GM12872 (cell line): ENCODE measurements at regions not wholly inside any gene's neighbourhood (a gene's known extent, or its start where the extent isn't known, plus 50 kb on each side); places are given as distances from the start of the nearest gene placed in this dataset.

ENCODE experiments used
- CTCF ChIP-seq: IDR thresholded peaks from 3 replicates; pipeline ENCODE4 v1.5.1; 2011; ENCODE audit warnings: low read depth, mild to moderate bottlenecking, low read length, moderate library complexity; ENCODE audit not compliant: insufficient read depth

DNA sequence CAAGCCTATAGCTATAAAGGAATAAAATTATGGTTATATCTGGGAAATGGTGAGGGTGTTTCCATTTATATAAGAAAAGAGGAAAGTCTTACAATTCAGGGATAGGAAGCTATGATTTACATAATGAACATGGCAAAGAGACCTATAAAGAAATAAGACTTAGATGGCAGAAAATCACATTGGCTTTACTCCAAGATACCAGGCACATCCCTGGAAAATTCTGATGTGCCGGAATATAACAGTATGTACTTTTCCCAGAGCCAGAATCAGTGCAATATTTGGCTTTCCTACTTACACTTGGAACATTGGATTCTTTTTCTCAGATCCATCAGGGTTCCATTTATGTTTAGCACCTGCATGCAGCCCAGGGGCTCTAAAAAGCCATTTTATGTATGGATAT, 357.8 kb downstream of the CETN3 start:
- TF ChIP-seq CTCF = no peak

- no peak for TF ChIP-seq CTCF
Measured at GRCh38 chr5:90050103-90050502, 359.5 kb downstream of the CETN3 start.

DNA sequence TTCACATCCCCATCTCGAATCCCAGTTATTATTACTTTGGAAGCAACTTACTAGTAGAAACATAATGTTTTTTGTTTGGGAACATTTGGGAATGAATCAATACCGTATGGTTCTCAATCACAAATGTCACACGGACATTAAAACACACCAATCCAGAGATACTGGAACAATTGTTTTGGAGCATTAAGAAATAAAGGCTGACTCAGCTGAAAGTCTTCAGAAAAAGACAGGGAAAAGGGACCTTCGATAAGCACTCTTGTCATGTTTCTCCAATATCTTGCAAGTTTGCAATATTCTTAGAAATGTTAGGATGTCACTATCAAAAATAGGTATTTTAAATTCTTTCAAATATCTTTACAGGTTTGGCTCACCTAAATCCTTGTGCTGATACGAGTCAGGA, 362.4 kb downstream of the CETN3 start:
- TF ChIP-seq CTCF = no peak

DNA sequence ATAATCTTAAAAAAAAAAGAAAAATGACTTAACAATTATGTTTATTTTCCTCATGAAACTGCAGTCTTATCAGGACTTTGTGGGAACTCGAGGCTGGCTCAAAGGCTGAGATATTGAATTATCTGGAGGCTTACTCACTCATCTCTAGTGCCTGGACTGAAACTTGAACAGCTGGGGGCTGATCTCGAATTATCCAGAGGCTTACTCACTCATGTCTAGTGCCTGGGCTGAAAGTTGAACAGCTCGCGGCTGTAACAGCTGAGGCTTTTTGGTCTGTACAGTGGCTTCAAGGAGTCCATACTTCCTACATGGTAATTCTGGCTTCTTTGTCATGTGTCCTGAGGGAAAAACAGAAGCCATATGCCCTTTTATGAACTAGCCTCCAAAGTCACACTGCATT, 371.9 kb downstream of the CETN3 start:
- no peak for TF ChIP-seq CTCF

GRCh38 chr5:90022711-90023053, 386.9 kb downstream of the CETN3 start:
- TF ChIP-seq CTCF = no peak

DNA sequence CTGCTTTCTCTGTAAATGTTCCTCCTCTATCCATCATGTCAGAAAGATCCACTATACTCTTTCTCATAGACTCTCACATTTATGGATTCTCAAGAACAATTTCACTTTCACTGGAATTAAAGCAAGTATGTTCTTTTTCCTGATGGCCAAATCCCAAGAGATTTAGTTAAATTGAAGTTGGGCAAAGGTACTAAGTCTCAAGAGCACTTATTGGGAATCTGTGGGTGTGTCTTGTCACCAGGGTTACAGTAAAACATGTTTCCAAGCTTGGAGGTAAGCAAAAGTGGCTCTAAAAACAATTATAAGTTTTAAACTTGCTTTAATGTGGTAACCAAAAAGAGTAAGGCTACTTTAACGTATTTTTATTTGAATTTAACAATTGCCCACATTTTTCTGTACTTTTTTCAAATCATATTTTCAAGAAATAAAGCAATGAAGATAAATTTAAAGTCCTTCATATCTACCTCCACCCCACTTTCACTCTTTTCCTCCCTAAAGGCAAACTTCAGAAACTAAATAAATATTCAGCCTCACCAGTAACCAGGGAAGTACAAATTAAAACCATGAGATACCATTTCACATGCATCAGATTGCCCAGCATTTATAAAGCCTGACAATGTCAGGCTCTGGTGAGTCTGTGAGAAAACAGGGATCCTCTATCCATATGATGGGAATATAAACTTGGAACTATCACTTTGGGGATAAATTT, 387.4 kb downstream of the CETN3 start:
- TF ChIP-seq CTCF = no peak

GRCh38 chr5:90020575-90021538, 388.7 kb downstream of the CETN3 start:
- TF ChIP-seq CTCF = no peak
